ENCODE measurements at regions not wholly inside any gene's neighbourhood (a gene's known extent, or its start where the extent isn't known, plus 50 kb on each side); places are given as distances from the start of the nearest gene placed in this dataset.

DNA sequence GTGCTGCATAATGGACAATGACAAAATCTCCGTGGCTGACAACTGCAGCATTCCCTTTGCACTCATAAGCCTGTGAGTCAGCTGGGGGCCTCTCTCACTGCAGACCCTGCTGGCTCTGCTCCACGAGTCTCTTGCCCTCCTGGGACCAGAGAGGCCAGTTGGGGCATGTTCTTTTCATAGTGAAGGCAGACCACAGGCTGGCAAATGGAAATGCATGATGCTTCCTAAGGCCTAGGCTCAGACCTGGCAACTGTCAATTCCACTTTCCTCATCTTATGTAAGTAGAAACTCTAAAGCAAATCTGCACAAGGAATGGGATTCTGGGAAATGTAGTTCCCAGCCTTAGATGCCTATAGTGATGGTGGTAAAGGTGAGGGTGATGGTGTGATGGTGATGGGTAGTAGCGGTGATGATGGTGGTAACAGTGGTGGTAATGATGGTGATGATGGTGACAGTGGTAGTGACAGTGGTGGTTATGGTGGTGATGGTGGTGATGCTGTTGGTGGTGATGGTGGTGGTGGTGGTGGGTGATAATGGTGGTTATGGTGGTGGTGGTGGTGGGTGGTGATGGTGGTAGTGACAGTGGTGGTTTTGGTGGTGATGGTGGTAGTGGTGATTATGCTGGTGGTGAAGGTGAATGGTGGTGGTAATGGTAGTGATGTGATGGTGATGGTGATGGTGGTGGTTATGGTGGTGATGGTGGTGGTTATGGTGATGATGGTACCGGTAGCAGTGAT, 185.8 kb upstream of the ARL4C start:
- no peak overlapping the region for H3K4me3 ChIP-seq
- no peaks in the 10 kb centered on the region for H3K36me3 ChIP-seq
- WGBS, 2 donors, result 63 to 67% methylated on average over 4 of the region's 4 CpGs
- no peak for DNase-seq (ENCODE audit: low spot score in 2 of 2)
- peaks cover 0 to 23% (median 3%) of the 10 kb centered on the region in 4 donors for H3K4me1 ChIP-seq
- no peaks in the 10 kb centered on the region for H3K27me3 ChIP-seq
- H3K27ac ChIP-seq, result no peak overlapping the region
- no peaks in the 10 kb centered on the region for H3K9me3 ChIP-seq
- TF ChIP-seq EP300 (IDR thresholded peaks at IDR 0.05), result no peak
- TF ChIP-seq, protein P1, sequence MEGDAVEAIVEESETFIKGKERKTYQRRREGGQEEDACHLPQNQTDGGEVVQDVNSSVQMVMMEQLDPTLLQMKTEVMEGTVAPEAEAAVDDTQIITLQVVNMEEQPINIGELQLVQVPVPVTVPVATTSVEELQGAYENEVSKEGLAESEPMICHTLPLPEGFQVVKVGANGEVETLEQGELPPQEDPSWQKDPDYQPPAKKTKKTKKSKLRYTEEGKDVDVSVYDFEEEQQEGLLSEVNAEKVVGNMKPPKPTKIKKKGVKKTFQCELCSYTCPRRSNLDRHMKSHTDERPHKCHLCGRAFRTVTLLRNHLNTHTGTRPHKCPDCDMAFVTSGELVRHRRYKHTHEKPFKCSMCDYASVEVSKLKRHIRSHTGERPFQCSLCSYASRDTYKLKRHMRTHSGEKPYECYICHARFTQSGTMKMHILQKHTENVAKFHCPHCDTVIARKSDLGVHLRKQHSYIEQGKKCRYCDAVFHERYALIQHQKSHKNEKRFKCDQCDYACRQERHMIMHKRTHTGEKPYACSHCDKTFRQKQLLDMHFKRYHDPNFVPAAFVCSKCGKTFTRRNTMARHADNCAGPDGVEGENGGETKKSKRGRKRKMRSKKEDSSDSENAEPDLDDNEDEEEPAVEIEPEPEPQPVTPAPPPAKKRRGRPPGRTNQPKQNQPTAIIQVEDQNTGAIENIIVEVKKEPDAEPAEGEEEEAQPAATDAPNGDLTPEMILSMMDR (IDR thresholded peaks at IDR 0.05), result no peak
- no peak for TF ChIP-seq POLR2A (IDR thresholded peaks at IDR 0.05)

DNA sequence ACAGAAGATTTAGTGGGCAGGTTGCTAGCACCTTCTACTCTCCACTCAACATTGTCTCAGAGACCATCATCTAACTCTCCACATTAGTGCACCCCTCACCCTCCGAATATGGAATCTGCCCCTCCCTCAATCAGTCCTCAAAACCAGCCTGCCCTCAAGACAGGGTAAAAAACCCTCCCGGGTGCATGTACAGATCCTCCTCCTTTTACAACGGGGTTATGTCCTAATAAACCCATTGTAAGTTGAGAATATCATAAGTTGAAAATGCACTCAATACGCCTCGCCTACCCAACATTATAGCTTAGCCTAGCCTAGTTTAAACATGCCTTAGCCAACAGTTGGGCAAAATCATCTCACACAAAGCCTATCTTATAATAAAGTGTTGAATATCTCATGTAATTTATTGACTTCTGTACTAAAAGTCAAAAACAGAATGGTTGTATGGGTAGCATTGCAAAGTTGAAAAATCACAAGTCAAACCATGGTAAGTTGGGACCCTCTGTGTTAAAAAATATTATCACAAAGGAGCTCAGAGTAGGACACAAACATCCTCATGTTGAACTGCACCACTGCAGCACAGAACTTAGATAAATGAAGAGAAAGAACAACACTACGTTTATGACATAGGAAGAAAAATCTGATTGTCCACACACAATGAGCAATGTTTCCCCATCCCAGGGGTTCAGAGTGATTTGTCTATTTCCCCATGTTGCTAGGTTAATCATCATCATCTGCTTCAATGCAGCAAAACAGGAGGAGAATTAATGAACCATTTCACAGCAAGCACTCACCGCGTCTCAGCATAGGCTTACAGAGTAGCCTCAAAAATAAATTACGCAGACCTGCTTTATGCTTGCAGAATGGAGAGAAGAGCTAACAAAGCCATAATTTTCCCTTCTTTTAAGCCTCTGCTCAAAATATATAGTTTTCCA, 184.1 kb upstream of the ARL4C start:
- Histone ChIP-seq H3K36me3 (no peaks in the 10 kb centered on the region), H3K4me1 (peaks cover 0 to 23% (median 3%) of the 10 kb centered on the region in 4 donors), H3K9me3 (no peaks in the 10 kb centered on the region), H3K27me3 (no peaks in the 10 kb centered on the region), H3K4me3 (no peak overlapping the region), H3K27ac (no peak overlapping the region)
- TF ChIP-seq, protein P1 (IDR thresholded peaks at IDR 0.05), result no peak
- TF ChIP-seq EP300 (IDR thresholded peaks at IDR 0.05), result no peak
- TF ChIP-seq POLR2A (IDR thresholded peaks at IDR 0.05), result no peak
- DNase-seq (ENCODE audit: low spot score in 2 of 2), result no peak
- WGBS, 2 donors, result 82% methylated on average over 9 of the region's 9 CpGs

DNA sequence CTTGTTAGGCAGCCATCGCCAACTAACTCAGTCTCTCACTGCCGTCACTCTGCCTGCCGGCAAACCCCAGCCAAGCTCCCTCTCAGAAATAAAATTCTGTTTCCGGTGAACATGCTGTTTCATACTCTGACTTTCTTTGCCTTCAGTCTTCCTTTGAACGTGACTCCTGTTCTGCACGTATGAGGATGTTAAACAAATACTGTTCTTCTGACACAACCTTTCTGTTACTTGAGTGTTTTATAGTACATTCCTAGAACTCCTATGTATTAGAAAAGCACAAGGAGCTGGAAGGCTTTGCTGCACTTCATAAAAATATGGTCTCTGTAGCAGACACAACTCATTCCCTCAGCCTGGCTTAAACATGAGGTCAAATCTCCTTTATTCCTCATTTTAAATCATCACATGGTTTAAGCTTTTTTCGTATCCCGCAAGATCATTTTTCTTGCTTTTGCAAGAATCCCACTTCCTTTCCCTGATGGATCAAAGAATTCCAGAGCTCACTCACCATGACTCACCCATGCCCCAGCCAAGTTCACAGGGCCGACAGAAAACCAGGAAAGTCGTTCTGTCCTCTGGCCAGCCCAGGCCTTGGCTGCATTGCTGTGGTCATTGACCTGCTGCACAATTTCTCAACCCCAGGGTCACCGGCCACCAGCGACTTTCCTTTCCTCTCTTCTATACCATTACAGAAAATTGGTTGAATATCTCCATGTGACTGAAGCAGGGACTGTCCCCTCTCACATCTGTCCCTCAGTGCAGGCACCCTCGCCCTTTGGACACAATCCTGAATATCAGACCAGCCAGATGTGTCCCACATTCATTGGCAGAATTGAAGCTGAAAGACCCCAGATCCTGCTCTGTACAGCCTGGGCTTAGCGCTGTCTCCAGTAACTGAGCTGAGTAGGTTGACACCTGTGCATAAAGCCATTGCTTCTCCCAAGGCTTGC, 183.1 kb upstream of the ARL4C start:
- Histone ChIP-seq H3K9me3 (no peaks in the 10 kb centered on the region), H3K4me3 (no peak overlapping the region), H3K27ac (peak overlapping the region in 2 of 4 donors; percentile 3 to 48), H3K4me1 (peaks cover 0 to 23% (median 3%) of the 10 kb centered on the region in 4 donors), H3K36me3 (no peaks in the 10 kb centered on the region), H3K27me3 (no peaks in the 10 kb centered on the region)
- peak; percentile 57 to 70 for DNase-seq (ENCODE audit: low spot score in 2 of 2)
- TF ChIP-seq EP300 (IDR thresholded peaks at IDR 0.05), result peak in 1 of 2 donors; percentile 61
- TF ChIP-seq, protein P1 (IDR thresholded peaks at IDR 0.05), result no peak
- 43 to 46% methylated on average over 14 of the region's 14 CpGs for WGBS, 2 donors

DNA sequence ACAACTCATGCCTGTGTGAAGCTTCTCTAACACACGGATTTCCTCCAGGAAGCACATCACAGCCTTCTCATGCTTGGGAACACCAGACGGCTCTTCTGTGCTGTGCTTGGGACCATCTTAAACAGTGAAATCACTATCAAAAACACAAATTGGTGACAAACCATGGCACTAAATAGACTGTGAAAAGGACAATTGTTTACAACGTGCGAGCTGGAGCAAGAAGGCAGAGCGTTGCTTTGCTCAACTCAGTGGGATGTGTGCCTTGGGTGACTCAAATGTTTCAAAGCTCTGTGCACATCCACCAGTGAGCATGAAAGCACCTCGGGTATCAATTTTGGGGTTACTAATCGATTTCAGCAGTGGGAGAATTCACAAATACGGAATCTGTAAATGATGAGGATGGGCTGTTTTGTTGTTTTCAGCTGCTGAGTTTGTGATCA, 182.4 kb upstream of the ARL4C start:
- Histone ChIP-seq H3K4me1 (peaks cover 0 to 30% (median 3%) of the 10 kb centered on the region in 4 donors), H3K27me3 (no peaks in the 10 kb centered on the region), H3K4me3 (no peak overlapping the region), H3K36me3 (no peaks in the 10 kb centered on the region), H3K27ac (peak overlapping the region in 2 of 4 donors; percentile 3 to 48), H3K9me3 (no peaks in the 10 kb centered on the region)
- no peak for TF ChIP-seq POLR2A (IDR thresholded peaks at IDR 0.05)
- TF ChIP-seq, protein P1 (IDR thresholded peaks at IDR 0.05), result no peak
- TF ChIP-seq EP300 (IDR thresholded peaks at IDR 0.05), result no peak
- DNase-seq (ENCODE audit: low spot score in 2 of 2), result no peak
- WGBS, 2 donors, result 61 to 73% methylated on average over 8 of the region's 8 CpGs

All from tibial nerve (tissue), 4 donors.